Activated naive CD4-positive, alpha-beta T cell treated with anti-CD3 and anti-CD28 coated beads for 36 hours (primary cell): ENCODE measurements at regions not wholly inside any gene's neighbourhood (a gene's known extent, or its start where the extent isn't known, plus 50 kb on each side); places are given as distances from the start of the nearest gene placed in this dataset.

Experiments
- CTCF ChIA-PET: fragments of 350-600 bp; sonication (Branson Sonifier 250); formaldehyde crosslinking; loops from one replicate; lab custom pipeline; 2021; ENCODE audit warnings: antibody characterized with exemption; lab: Charles Lee
- DNase-seq: peaks from one replicate; pipeline ENCODE4 v3.0.0-alpha.2; 2020
- H3K27ac Mint-ChIP-seq: one replicate; pipeline ENCODE4 v1.8.0; 2021; ENCODE audit warnings: mild to moderate bottlenecking, mixed read lengths
- H3K27me3 Mint-ChIP-seq: one replicate; pipeline ENCODE4 v1.8.0; 2021; ENCODE audit warnings: low read depth, mixed read lengths
- H3K36me3 Mint-ChIP-seq: one replicate; pipeline ENCODE4 v1.8.0; 2021; ENCODE audit warnings: low read depth, mixed read lengths
- H3K4me1 Mint-ChIP-seq: one replicate; pipeline ENCODE4 v1.8.0; 2021; ENCODE audit warnings: low read depth, mixed read lengths
- H3K4me3 Mint-ChIP-seq: one replicate; pipeline ENCODE4 v1.8.0; 2021; ENCODE audit warnings: mild to moderate bottlenecking, moderate library complexity, mixed read lengths
- H3K9me3 Mint-ChIP-seq: one replicate; pipeline ENCODE4 v1.8.0; 2021; ENCODE audit warnings: mixed read lengths
- intact Hi-C: fragments of 100-400 bp; cut with micrococcal nuclease; formaldehyde crosslinking; loops from one replicate; pipeline ENCODE4 v1.15.1; 2023

GRCh38 chr18:73647391-73647790 is 500.2 kb downstream of the FBXO15 start:
- intact Hi-C loops, result no loop called here
- no peaks in the 10 kb centered on the region for H3K4me1 Mint-ChIP-seq
- no peaks in the 10 kb centered on the region for H3K27me3 Mint-ChIP-seq
- no peak overlapping the region for H3K4me3 Mint-ChIP-seq
- no peaks in the 10 kb centered on the region for H3K36me3 Mint-ChIP-seq
- DNase-seq, result no peak
- H3K27ac Mint-ChIP-seq, result no peak overlapping the region
- H3K9me3 Mint-ChIP-seq, result no peaks in the 10 kb centered on the region
- CTCF ChIA-PET, result interaction anchor here (0.8 kb wide), 1 partner anchor 9 kb away, joined by 4 read pairs; no protein-coding TSS in a partner anchor

DNA sequence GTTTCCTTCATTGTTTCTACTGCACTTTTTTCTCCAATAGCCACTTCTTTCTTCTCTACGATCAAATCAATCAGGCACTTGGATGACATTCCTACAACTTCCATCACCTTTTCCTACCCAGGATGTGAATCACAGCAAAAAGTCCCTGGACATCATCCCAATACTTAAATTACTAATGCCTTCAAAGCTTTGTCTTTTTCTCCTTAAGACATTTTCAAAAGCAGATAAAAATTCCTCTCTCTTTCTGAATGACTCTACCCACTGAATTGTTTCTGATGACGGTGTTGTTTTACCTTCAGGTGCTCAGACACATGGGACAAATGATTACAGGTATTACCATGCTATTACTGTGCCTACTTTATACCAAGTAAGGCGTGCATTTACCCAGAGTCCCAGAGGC is 500.9 kb downstream of the FBXO15 start:
- H3K36me3 Mint-ChIP-seq, result no peaks in the 10 kb centered on the region
- H3K4me1 Mint-ChIP-seq, result no peaks in the 10 kb centered on the region
- H3K4me3 Mint-ChIP-seq, result no peak overlapping the region
- CTCF ChIA-PET, result no interaction called here
- no peak overlapping the region for H3K27ac Mint-ChIP-seq
- H3K27me3 Mint-ChIP-seq, result no peaks in the 10 kb centered on the region
- no peak for DNase-seq
- H3K9me3 Mint-ChIP-seq, result no peaks in the 10 kb centered on the region
- intact Hi-C loops, result no loop called here

DNA sequence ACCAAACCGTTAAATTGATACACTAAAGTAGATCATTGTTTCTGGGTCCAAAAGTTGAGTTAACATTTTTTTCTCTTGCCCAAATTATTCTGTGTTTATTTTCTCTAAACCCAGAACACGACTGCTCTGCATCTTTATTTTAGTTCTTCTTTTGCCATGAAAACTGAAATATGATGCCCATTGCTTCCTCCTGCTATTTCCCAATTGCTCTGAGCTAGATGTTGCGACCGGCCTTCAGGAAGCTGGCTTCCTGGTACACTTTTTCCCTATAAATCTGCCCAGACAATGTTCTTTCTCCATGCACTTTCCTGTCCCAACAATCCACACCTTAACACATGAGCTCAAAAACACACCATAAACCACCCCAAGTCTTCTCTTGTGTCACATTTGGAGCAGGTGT is 501.4 kb downstream of the FBXO15 start:
- no peaks in the 10 kb centered on the region for H3K4me1 Mint-ChIP-seq
- intact Hi-C loops, result no loop called here
- CTCF ChIA-PET, result no interaction called here

GRCh38 chr18:73645160-73645715 is 502.4 kb downstream of the FBXO15 start:
- no peaks in the 10 kb centered on the region for H3K27me3 Mint-ChIP-seq
- H3K36me3 Mint-ChIP-seq, result no peaks in the 10 kb centered on the region
- intact Hi-C loops, result no loop called here
- H3K27ac Mint-ChIP-seq, result no peak overlapping the region
- no peaks in the 10 kb centered on the region for H3K4me1 Mint-ChIP-seq
- DNase-seq, result no peak
- H3K4me3 Mint-ChIP-seq, result no peak overlapping the region
- CTCF ChIA-PET, result interaction anchor here (0.7 kb wide), 2 partner anchors 137 to 474 kb away, joined by 4 to 6 read pairs; no protein-coding TSS in a partner anchor
- no peaks in the 10 kb centered on the region for H3K9me3 Mint-ChIP-seq

More for the DNA sequence above, 501.4 kb downstream of the FBXO15 start:
- Mint-ChIP-seq H3K9me3 (no peaks in the 10 kb centered on the region), H3K27me3 (no peaks in the 10 kb centered on the region), H3K4me3 (no peak overlapping the region), H3K36me3 (no peaks in the 10 kb centered on the region), H3K27ac (no peak overlapping the region)
- DNase-seq, result no peak

GRCh38 chr18:73639788-73640187 is 507.8 kb downstream of the FBXO15 start:
- H3K4me1 Mint-ChIP-seq, result no peaks in the 10 kb centered on the region
- no peak overlapping the region for H3K27ac Mint-ChIP-seq
- DNase-seq, result no peak
- H3K27me3 Mint-ChIP-seq, result no peaks in the 10 kb centered on the region
- no peaks in the 10 kb centered on the region for H3K36me3 Mint-ChIP-seq
- no peak overlapping the region for H3K4me3 Mint-ChIP-seq
- intact Hi-C loops, result no loop called here
- no peaks in the 10 kb centered on the region for H3K9me3 Mint-ChIP-seq
- CTCF ChIA-PET, result no interaction called here

DNA sequence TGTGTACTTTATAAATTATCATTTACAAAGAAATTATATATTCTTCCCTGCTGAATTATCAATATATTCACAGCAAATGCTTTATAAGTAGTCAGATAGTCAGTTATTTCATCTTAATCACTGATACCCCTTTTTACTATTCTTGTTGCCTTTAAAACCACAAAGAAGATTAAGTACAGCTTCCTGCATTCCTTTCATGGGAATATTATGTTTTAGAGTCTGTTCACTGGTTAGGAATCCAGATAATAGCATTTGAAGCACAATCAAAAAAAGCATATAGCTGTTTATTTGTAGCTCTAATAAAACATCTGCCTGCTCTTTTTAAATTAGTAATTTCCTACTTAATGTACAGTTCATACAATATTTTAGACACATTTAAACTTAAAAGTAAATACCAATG is 508.9 kb downstream of the FBXO15 start:
- no peaks in the 10 kb centered on the region for H3K36me3 Mint-ChIP-seq
- no peaks in the 10 kb centered on the region for H3K27me3 Mint-ChIP-seq
- H3K9me3 Mint-ChIP-seq, result no peaks in the 10 kb centered on the region
- no peak overlapping the region for H3K27ac Mint-ChIP-seq
- H3K4me1 Mint-ChIP-seq, result no peaks in the 10 kb centered on the region
- CTCF ChIA-PET, result interaction anchor here (1.1 kb wide), 1 partner anchor 9 kb away, joined by 4 read pairs; no protein-coding TSS in a partner anchor
- no peak overlapping the region for H3K4me3 Mint-ChIP-seq
- DNase-seq, result no peak
- intact Hi-C loops, result no loop called here

- CTCF ChIA-PET, result no interaction called here
- Mint-ChIP-seq H3K36me3 (no peaks in the 10 kb centered on the region), H3K4me1 (no peaks in the 10 kb centered on the region), H3K4me3 (no peak overlapping the region), H3K27ac (no peak overlapping the region), H3K9me3 (no peaks in the 10 kb centered on the region), H3K27me3 (no peaks in the 10 kb centered on the region)
- intact Hi-C loops, result no loop called here
- no peak for DNase-seq
Measured at GRCh38 chr18:73636355-73636754, 511.3 kb downstream of the FBXO15 start.

GRCh38 chr18:73626859-73627258 is 520.8 kb downstream of the FBXO15 start:
- intact Hi-C loops, result no loop called here
- no peak for DNase-seq
- no peaks in the 10 kb centered on the region for H3K36me3 Mint-ChIP-seq
- H3K4me3 Mint-ChIP-seq, result no peak overlapping the region
- H3K9me3 Mint-ChIP-seq, result no peaks in the 10 kb centered on the region
- no peak overlapping the region for H3K27ac Mint-ChIP-seq
- no peaks in the 10 kb centered on the region for H3K4me1 Mint-ChIP-seq
- no peaks in the 10 kb centered on the region for H3K27me3 Mint-ChIP-seq
- CTCF ChIA-PET, result no interaction called here

DNA sequence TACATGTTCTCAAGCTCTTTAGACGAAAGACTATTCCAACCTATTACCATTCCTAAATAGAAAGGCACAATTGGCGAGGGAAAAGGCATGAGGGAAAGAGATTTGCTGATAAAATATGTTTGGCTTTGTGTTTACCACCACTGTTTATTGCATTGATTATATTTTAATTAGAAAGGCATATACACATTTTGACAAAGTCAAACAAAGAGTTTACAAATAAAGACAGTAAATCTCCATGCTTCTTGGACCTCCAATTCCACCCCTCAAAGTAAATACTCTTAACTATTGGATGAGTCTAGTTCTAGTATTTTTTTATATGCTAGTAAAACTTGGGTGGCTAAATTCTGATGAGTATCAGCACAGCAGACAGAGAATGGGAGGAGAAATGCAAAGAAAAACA is 521.4 kb downstream of the FBXO15 start:
- Mint-ChIP-seq H3K27me3 (no peaks in the 10 kb centered on the region), H3K4me1 (no peaks in the 10 kb centered on the region), H3K9me3 (no peaks in the 10 kb centered on the region), H3K27ac (no peak overlapping the region), H3K36me3 (no peaks in the 10 kb centered on the region), H3K4me3 (no peak overlapping the region)
- DNase-seq, result no peak
- CTCF ChIA-PET, result no interaction called here
- intact Hi-C loops, result no loop called here

- Mint-ChIP-seq H3K27me3 (no peaks in the 10 kb centered on the region), H3K4me1 (no peaks in the 10 kb centered on the region), H3K9me3 (no peaks in the 10 kb centered on the region), H3K27ac (no peak overlapping the region), H3K36me3 (no peaks in the 10 kb centered on the region), H3K4me3 (no peak overlapping the region)
- intact Hi-C loops, result no loop called here
- CTCF ChIA-PET, result no interaction called here
- DNase-seq, result no peak
Measured at GRCh38 chr18:73621091-73621490, 526.5 kb downstream of the FBXO15 start.

DNA sequence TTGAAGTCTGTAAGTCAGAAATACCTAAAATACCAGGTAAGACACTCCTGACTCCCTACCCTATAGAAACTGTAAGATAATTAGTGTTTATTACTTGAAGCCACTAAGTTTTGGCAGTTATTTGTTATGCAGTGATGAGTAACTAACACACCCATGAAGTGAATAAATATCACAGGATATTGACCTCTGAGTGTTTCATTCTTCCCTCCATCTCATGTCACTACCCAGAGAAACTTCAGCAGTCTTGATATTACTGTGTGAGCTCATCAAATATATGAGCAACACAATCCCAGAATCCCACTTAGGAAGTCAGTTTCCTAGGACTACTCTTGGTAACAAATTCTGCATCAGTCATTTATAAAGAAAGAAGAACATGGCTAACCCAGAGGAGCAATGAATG is 529.7 kb downstream of the FBXO15 start:
- DNase-seq, result no peak
- Mint-ChIP-seq H3K27ac (no peak overlapping the region), H3K4me3 (no peak overlapping the region), H3K27me3 (no peaks in the 10 kb centered on the region), H3K4me1 (no peaks in the 10 kb centered on the region), H3K36me3 (no peaks in the 10 kb centered on the region), H3K9me3 (no peaks in the 10 kb centered on the region)
- intact Hi-C loops, result no loop called here
- CTCF ChIA-PET, result no interaction called here

GRCh38 chr18:73615506-73615905 is 532.1 kb downstream of the FBXO15 start:
- Mint-ChIP-seq H3K27ac (no peak overlapping the region), H3K36me3 (no peaks in the 10 kb centered on the region), H3K27me3 (no peaks in the 10 kb centered on the region), H3K9me3 (no peaks in the 10 kb centered on the region), H3K4me3 (no peak overlapping the region), H3K4me1 (no peaks in the 10 kb centered on the region)
- CTCF ChIA-PET, result no interaction called here
- intact Hi-C loops, result no loop called here
- DNase-seq, result no peak

GRCh38 chr18:73614812-73615211 is 532.8 kb downstream of the FBXO15 start:
- no peaks in the 10 kb centered on the region for H3K36me3 Mint-ChIP-seq
- H3K9me3 Mint-ChIP-seq, result no peaks in the 10 kb centered on the region
- H3K4me3 Mint-ChIP-seq, result no peak overlapping the region
- no peak overlapping the region for H3K27ac Mint-ChIP-seq
- H3K27me3 Mint-ChIP-seq, result no peaks in the 10 kb centered on the region
- H3K4me1 Mint-ChIP-seq, result no peaks in the 10 kb centered on the region
- no peak for DNase-seq
- CTCF ChIA-PET, result no interaction called here
- intact Hi-C loops, result no loop called here
